HEK293 (cell line): ENCODE measurements at regions not wholly inside any gene's neighbourhood (a gene's known extent, or its start where the extent isn't known, plus 50 kb on each side); places are given as distances from the start of the nearest gene placed in this dataset.

Experiments
- CTCF ChIA-PET: fragments of 350-600 bp; formaldehyde crosslinking; extraction: SDS; loops from one replicate; lab custom pipeline; 2021; ENCODE audit warnings: antibody characterized with exemption; lab: Yijun Ruan, JAX
- POLR2A ChIA-PET: fragments of 300-600 bp; formaldehyde crosslinking; extraction: SDS; loops from one replicate; lab custom pipeline; 2020; ENCODE audit warnings: antibody characterized with exemption, inconsistent platforms; lab: Yijun Ruan, JAX
- H3K27ac ChIP-seq: fragments of 200-500 bp; sonication (Bioruptor generic); 2 replicates; pipeline ENCODE4 v1.5.1; 2014; ENCODE audit warnings: low read depth, low read length, control low read depth, inconsistent platforms; ENCODE audit errors: extremely low read depth
- H3K36me3 ChIP-seq, 2 experiments: fragments of 200-500 bp in 1 of 2; sonication (Bioruptor generic) in 1 of 2; 1 replicate in 1 of 2; 2 replicates in 1 of 2; pipeline ENCODE4 v1.5.1; 2014 to 2017; ENCODE audit warnings: inconsistent platforms in 2 of 2, low read length in 2 of 2; ENCODE audit not compliant: control insufficient read depth in 2 of 2, insufficient read depth in 1 of 2
- H3K4me1 ChIP-seq: fragments of 200-500 bp; sonication (Bioruptor generic); 2 replicates; pipeline ENCODE4 v1.5.1; 2014; ENCODE audit warnings: mild to moderate bottlenecking, low read length, inconsistent platforms; ENCODE audit not compliant: control insufficient read depth, insufficient read depth
- H3K4me3 ChIP-seq: 2 replicates; pipeline ENCODE4 v1.5.1; 2011; ENCODE audit warnings: low read depth, mild to moderate bottlenecking, control low read depth, low read length, moderate library complexity
- H3K9me3 ChIP-seq: fragments of 200-500 bp; sonication (Bioruptor generic); 2 replicates; pipeline ENCODE4 v1.5.1; 2014; ENCODE audit warnings: low read depth, low read length, inconsistent platforms; ENCODE audit not compliant: control insufficient read depth, insufficient read depth
- FEZF1 ChIP-seq: fragments of 450-650 bp; formaldehyde crosslinking; IDR thresholded peaks from 2 replicates; pipeline ENCODE4 v1.5.1; 2016; ENCODE audit warnings: missing biosample characterization, missing genetic modification characterization
- KLF10 ChIP-seq: fragments of 450-650 bp; IDR thresholded peaks from 2 replicates; pipeline ENCODE4 v1.5.1; 2018; ENCODE audit warnings: missing biosample characterization, mild to moderate bottlenecking, missing genetic modification characterization
- OSR2 ChIP-seq: fragments of 450-650 bp; formaldehyde crosslinking; IDR thresholded peaks from 2 replicates; pipeline ENCODE4 v1.5.1; 2016; ENCODE audit warnings: missing biosample characterization, missing genetic modification characterization
- PRDM1 ChIP-seq: fragments of 450-650 bp; formaldehyde crosslinking; IDR thresholded peaks from 2 replicates; pipeline ENCODE4; 2016; ENCODE audit warnings: missing biosample characterization, missing genetic modification characterization
- SP3 ChIP-seq: fragments of 450-650 bp; formaldehyde crosslinking; IDR thresholded peaks from 2 replicates; pipeline ENCODE4 v1.5.1; 2016; ENCODE audit warnings: missing biosample characterization, missing genetic modification characterization
- SP7 ChIP-seq: fragments of 450-650 bp; formaldehyde crosslinking; IDR thresholded peaks from 2 replicates; pipeline ENCODE4 v1.5.1; 2016; ENCODE audit warnings: missing biosample characterization, missing genetic modification characterization
- ZBTB1 ChIP-seq: fragments of 450-650 bp; formaldehyde crosslinking; IDR thresholded peaks from 2 replicates; pipeline ENCODE4 v1.5.1; 2016; ENCODE audit warnings: missing biosample characterization, missing genetic modification characterization
- ZEB2 ChIP-seq: fragments of 450-650 bp; formaldehyde crosslinking; IDR thresholded peaks from 2 replicates; pipeline ENCODE4 v1.5.1; 2016; ENCODE audit warnings: missing biosample characterization, missing genetic modification characterization
- ZFP41 ChIP-seq: fragments of 450-650 bp; formaldehyde crosslinking; IDR thresholded peaks from 2 replicates; pipeline ENCODE4 v1.5.1; 2016; ENCODE audit warnings: missing biosample characterization, missing genetic modification characterization, borderline replicate concordance
- ZNF157 ChIP-seq: fragments of 450-650 bp; formaldehyde crosslinking; IDR thresholded peaks from 2 replicates; pipeline ENCODE4 v1.5.1; 2016; ENCODE audit warnings: missing biosample characterization, missing genetic modification characterization
- ZNF169 ChIP-seq: fragments of 450-650 bp; formaldehyde crosslinking; IDR thresholded peaks from 2 replicates; pipeline ENCODE4 v1.5.1; 2016; ENCODE audit warnings: missing biosample characterization, missing genetic modification characterization
- ZNF175 ChIP-seq: fragments of 450-650 bp; formaldehyde crosslinking; IDR thresholded peaks from 2 replicates; pipeline ENCODE4 v1.5.1; 2016; ENCODE audit warnings: missing biosample characterization, missing genetic modification characterization
- ZNF202 ChIP-seq: fragments of 450-650 bp; formaldehyde crosslinking; IDR thresholded peaks from 2 replicates; pipeline ENCODE4 v1.5.1; 2016; ENCODE audit warnings: missing biosample characterization, missing genetic modification characterization, borderline replicate concordance
- ZNF324 ChIP-seq: fragments of 450-650 bp; formaldehyde crosslinking; IDR thresholded peaks from 2 replicates; pipeline ENCODE4 v1.5.1; 2016; ENCODE audit warnings: missing biosample characterization, missing genetic modification characterization
- ZNF354C ChIP-seq: fragments of 450-650 bp; formaldehyde crosslinking; IDR thresholded peaks from 2 replicates; pipeline ENCODE4 v1.5.1; 2016; ENCODE audit warnings: missing biosample characterization, missing genetic modification characterization, low read depth, borderline replicate concordance
- ZNF510 ChIP-seq: fragments of 450-650 bp; formaldehyde crosslinking; IDR thresholded peaks from 2 replicates; pipeline ENCODE4 v1.5.1; 2018; ENCODE audit warnings: mild to moderate bottlenecking, missing genetic modification characterization, missing biosample characterization; ENCODE audit not compliant: insufficient replicate concordance
- ZNF521 ChIP-seq: fragments of 450-650 bp; formaldehyde crosslinking; IDR thresholded peaks from 2 replicates; pipeline ENCODE4 v1.5.1; 2017; ENCODE audit warnings: missing biosample characterization, mild to moderate bottlenecking, missing genetic modification characterization
- ZNF544 ChIP-seq: fragments of 450-650 bp; formaldehyde crosslinking; IDR thresholded peaks from 2 replicates; pipeline ENCODE4 v1.5.0; 2017; ENCODE audit warnings: missing biosample characterization, missing genetic modification characterization
- ZNF549 ChIP-seq: fragments of 450-650 bp; IDR thresholded peaks from 2 replicates; pipeline ENCODE4 v1.5.1; 2018; ENCODE audit warnings: missing biosample characterization, missing genetic modification characterization, mild to moderate bottlenecking, inconsistent platforms, moderate library complexity
- ZNF600 ChIP-seq: fragments of 450-650 bp; formaldehyde crosslinking; IDR thresholded peaks from 2 replicates; pipeline ENCODE4 v1.5.1; 2016; ENCODE audit warnings: missing biosample characterization, missing genetic modification characterization
- ZNF664 ChIP-seq: fragments of 450-650 bp; formaldehyde crosslinking; IDR thresholded peaks from 2 replicates; pipeline ENCODE4 v1.5.1; 2016; ENCODE audit warnings: missing biosample characterization, missing genetic modification characterization
- ZNF701 ChIP-seq: fragments of 450-650 bp; formaldehyde crosslinking; IDR thresholded peaks from 2 replicates; pipeline ENCODE4 v1.5.1; 2016; ENCODE audit warnings: missing biosample characterization, missing genetic modification characterization
- ZNF776 ChIP-seq: fragments of 450-650 bp; formaldehyde crosslinking; IDR thresholded peaks from 2 replicates; pipeline ENCODE4 v1.5.0; 2017; ENCODE audit warnings: missing biosample characterization, missing genetic modification characterization, borderline replicate concordance
- ZNF843 ChIP-seq: fragments of 450-650 bp; formaldehyde crosslinking; IDR thresholded peaks from 2 replicates; pipeline ENCODE4 v1.5.1; 2016; ENCODE audit warnings: missing biosample characterization, missing genetic modification characterization
- TF ChIP-seq, protein P1 (sequence below): fragments of 450-650 bp; formaldehyde crosslinking; IDR thresholded peaks from 2 replicates; pipeline ENCODE4 v1.5.1; 2017; ENCODE audit warnings: missing biosample characterization, missing genetic modification characterization
- TF ChIP-seq, protein P2 (sequence below): fragments of 450-650 bp; formaldehyde crosslinking; IDR thresholded peaks from 2 replicates; pipeline ENCODE4 v1.5.1; 2017; ENCODE audit warnings: missing biosample characterization, missing genetic modification characterization
- TF ChIP-seq, protein P3 (sequence below): fragments of 450-650 bp; formaldehyde crosslinking; IDR thresholded peaks from 2 replicates; pipeline ENCODE4 v1.5.1; 2016; ENCODE audit warnings: missing biosample characterization, missing genetic modification characterization
- TF ChIP-seq, protein P4 (sequence below): fragments of 450-650 bp; formaldehyde crosslinking; IDR thresholded peaks from 2 replicates; pipeline ENCODE4 v1.5.1; 2016; ENCODE audit warnings: missing biosample characterization, missing genetic modification characterization, low read depth

DNA sequence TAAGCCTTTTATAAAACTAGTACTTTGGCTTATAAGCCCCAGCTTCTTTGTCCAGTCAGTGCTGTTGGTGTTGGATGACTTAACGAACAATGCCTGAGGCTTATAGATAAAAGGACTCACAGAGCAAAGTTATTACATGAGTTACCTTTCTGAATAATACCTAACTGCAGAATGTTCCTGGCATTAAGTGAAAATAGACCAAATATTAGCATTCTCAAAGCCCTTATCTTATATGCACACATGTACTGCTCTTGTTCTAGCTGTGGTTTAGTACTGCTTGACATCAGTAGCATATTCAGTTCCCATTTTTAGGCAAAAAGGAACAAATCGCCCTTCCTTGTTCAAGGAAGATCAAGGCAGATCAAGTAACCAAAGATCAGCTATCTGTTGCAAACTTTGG lies 131.6 kb downstream of the ZNF330 start (continued):
- TF ChIP-seq, protein P1, sequence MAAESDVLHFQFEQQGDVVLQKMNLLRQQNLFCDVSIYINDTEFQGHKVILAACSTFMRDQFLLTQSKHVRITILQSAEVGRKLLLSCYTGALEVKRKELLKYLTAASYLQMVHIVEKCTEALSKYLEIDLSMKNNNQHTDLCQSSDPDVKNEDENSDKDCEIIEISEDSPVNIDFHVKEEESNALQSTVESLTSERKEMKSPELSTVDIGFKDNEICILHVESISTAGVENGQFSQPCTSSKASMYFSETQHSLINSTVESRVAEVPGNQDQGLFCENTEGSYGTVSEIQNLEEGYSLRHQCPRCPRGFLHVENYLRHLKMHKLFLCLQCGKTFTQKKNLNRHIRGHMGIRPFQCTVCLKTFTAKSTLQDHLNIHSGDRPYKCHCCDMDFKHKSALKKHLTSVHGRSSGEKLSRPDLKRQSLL, result no peak
- TF ChIP-seq ZNF324 (tag by site-specific recombination), result no peak
- TF ChIP-seq, all 188 proteins: peak for 0

DNA sequence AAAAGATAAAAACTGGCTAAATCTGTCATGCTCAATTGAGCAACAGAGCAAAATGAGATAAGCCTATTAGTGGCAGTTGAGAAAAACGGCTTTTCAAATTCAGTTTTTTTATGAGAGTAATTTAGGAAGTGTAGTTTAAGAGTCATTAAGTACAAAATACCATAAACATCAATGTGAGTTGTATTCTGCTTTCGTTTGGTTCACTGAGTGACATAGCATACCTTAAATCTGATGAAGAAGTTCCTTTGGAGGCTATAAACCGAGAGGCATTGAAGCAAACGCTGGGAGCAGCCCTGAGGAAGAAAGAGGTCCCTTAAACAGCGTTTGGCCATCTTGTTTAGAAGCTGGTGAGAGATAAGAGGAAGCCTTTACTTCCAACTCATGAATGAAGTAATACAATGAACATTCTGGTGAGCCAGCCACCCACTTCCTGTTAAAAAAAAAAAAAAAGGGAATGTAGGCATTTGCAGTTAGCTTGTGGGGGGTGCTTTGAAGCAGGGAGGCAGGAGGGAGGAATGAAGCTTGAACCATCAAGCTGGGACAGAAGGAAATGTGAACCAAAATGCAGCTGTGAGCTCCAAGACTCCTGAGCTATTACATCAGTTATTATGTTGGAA lies 132.3 kb downstream of the ZNF330 start:
- no peaks in the 10 kb centered on the region for H3K4me1 ChIP-seq
- no peaks in the 10 kb centered on the region for H3K9me3 ChIP-seq
- CTCF ChIA-PET, result interaction anchor here (0.6 kb wide), 2 partner anchors 101 to 598 kb away, joined by 3 to 4 read pairs; no protein-coding TSS in a partner anchor
- no peak overlapping the region for H3K27ac ChIP-seq
- POLR2A ChIA-PET, result interaction anchor here (0.7 kb wide), 1 partner anchor 128 kb away, joined by 4 read pairs; no protein-coding TSS in a partner anchor
- no peaks in the 10 kb centered on the region for H3K36me3 ChIP-seq
- H3K4me3 ChIP-seq, result no peak overlapping the region
- TF ChIP-seq ZNF521 (tag by site-specific recombination) (no peak), KLF10 (tag by site-specific recombination) (no peak), SP7 (no peak), ZNF600 (tag by site-specific recombination) (no peak), ZNF701 (tag by site-specific recombination) (no peak), ZNF544 (tag by site-specific recombination) (no peak), ZNF843 (tag by site-specific recombination) (0 out of 2 replicates have a peak, but pooled peaks have one; percentile 31), PRDM1 (tag by site-specific recombination) (no peak), ZNF202 (no peak), ZNF175 (tag by site-specific recombination) (no peak), OSR2 (tag by site-specific recombination) (peak; percentile 10; the same call in 1 of the 2 replicates), ZEB2 (tag by site-specific recombination) (0 out of 2 replicates have a peak, but pooled peaks have one; percentile 13), ZNF776 (no peak), ZNF354C (tag by site-specific recombination) (no peak), FEZF1 (tag by site-specific recombination) (peak; percentile 39; the same call in 1 of the 2 replicates), ZNF157 (no peak), SP3 (no peak), ZNF549 (tag by site-specific recombination) (no peak), ZFP41 (tag by site-specific recombination) (no peak), ZNF510 (tag by site-specific recombination) (no peak), ZNF169 (no peak), ZBTB1 (tag by site-specific recombination) (no peak), ZNF664 (0 out of 2 replicates have a peak, but pooled peaks have one; percentile 8)
- TF ChIP-seq, protein P2, sequence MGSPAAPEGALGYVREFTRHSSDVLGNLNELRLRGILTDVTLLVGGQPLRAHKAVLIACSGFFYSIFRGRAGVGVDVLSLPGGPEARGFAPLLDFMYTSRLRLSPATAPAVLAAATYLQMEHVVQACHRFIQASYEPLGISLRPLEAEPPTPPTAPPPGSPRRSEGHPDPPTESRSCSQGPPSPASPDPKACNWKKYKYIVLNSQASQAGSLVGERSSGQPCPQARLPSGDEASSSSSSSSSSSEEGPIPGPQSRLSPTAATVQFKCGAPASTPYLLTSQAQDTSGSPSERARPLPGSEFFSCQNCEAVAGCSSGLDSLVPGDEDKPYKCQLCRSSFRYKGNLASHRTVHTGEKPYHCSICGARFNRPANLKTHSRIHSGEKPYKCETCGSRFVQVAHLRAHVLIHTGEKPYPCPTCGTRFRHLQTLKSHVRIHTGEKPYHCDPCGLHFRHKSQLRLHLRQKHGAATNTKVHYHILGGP, result no peak
- TF ChIP-seq, protein P3, sequence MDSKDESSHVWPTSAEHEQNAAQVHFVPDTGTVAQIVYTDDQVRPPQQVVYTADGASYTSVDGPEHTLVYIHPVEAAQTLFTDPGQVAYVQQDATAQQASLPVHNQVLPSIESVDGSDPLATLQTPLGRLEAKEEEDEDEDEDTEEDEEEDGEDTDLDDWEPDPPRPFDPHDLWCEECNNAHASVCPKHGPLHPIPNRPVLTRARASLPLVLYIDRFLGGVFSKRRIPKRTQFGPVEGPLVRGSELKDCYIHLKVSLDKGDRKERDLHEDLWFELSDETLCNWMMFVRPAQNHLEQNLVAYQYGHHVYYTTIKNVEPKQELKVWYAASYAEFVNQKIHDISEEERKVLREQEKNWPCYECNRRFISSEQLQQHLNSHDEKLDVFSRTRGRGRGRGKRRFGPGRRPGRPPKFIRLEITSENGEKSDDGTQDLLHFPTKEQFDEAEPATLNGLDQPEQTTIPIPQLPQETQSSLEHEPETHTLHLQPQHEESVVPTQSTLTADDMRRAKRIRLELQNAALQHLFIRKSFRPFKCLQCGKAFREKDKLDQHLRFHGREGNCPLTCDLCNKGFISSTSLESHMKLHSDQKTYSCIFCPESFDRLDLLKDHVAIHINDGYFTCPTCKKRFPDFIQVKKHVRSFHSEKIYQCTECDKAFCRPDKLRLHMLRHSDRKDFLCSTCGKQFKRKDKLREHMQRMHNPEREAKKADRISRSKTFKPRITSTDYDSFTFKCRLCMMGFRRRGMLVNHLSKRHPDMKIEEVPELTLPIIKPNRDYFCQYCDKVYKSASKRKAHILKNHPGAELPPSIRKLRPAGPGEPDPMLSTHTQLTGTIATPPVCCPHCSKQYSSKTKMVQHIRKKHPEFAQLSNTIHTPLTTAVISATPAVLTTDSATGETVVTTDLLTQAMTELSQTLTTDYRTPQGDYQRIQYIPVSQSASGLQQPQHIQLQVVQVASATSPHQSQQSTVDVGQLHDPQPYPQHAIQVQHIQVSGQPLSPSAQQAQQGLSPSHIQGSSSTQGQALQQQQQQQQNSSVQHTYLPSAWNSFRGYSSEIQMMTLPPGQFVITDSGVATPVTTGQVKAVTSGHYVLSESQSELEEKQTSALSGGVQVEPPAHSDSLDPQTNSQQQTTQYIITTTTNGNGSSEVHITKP (tag by site-specific recombination), result 0 out of 2 replicates have a peak, but pooled peaks have one; percentile 22
- TF ChIP-seq, protein P4, sequence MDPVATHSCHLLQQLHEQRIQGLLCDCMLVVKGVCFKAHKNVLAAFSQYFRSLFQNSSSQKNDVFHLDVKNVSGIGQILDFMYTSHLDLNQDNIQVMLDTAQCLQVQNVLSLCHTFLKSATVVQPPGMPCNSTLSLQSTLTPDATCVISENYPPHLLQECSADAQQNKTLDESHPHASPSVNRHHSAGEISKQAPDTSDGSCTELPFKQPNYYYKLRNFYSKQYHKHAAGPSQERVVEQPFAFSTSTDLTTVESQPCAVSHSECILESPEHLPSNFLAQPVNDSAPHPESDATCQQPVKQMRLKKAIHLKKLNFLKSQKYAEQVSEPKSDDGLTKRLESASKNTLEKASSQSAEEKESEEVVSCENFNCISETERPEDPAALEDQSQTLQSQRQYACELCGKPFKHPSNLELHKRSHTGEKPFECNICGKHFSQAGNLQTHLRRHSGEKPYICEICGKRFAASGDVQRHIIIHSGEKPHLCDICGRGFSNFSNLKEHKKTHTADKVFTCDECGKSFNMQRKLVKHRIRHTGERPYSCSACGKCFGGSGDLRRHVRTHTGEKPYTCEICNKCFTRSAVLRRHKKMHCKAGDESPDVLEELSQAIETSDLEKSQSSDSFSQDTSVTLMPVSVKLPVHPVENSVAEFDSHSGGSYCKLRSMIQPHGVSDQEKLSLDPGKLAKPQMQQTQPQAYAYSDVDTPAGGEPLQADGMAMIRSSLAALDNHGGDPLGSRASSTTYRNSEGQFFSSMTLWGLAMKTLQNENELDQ, result no peak
